Germinal center (tissue), 1 donor: ENCODE measurements at regions not wholly inside any gene's neighbourhood (a gene's known extent, or its start where the extent isn't known, plus 50 kb on each side); places are given as distances from the start of the nearest gene placed in this dataset.
"Not testable (repeated sequence)": the region's sequence is repeated elsewhere in the genome, so short reads cannot be mapped to it uniquely, and the experiment has no call there.

ENCODE experiments used
- DNase-seq: peaks from one replicate; pipeline ENCODE4 v3.0.0; 2012; ENCODE audit warnings: mixed read lengths, low spot score

- not testable (repeated sequence) for DNase-seq
Measured at GRCh38 chr5:159502116-159502515, 171.8 kb upstream of the IL12B start.

- DNase-seq, result no peak
Measured at GRCh38 chr5:159503236-159503635, 172.9 kb upstream of the IL12B start.

GRCh38 chr5:159504106-159504856, 174.0 kb upstream of the IL12B start:
- no peak for DNase-seq

- no peak for DNase-seq
Measured at GRCh38 chr5:159504857-159505304, 174.6 kb upstream of the IL12B start.

GRCh38 chr5:159507055-159507454, 176.8 kb upstream of the IL12B start:
- DNase-seq, result no peak

GRCh38 chr5:159507661-159508060, 177.4 kb upstream of the IL12B start:
- DNase-seq, result no peak

GRCh38 chr5:159508344-159508743, 178.1 kb upstream of the IL12B start:
- DNase-seq, result no peak

GRCh38 chr5:159509002-159509660, 178.8 kb upstream of the IL12B start:
- no peak for DNase-seq

GRCh38 chr5:159510282-159510681, 180.0 kb upstream of the IL12B start:
- no peak for DNase-seq

- no peak for DNase-seq
Measured at GRCh38 chr5:159511570-159511969, 181.3 kb upstream of the IL12B start.

- DNase-seq, result no peak
Measured at GRCh38 chr5:159512064-159512463, 181.8 kb upstream of the IL12B start.

- DNase-seq, result no peak
Measured at GRCh38 chr5:159514229-159514810, 184.0 kb upstream of the IL12B start.

GRCh38 chr5:159515197-159515596, 184.9 kb upstream of the IL12B start:
- DNase-seq, result no peak

- DNase-seq, result peak; percentile 75
Measured at GRCh38 chr5:159515909-159516415, 185.7 kb upstream of the IL12B start.

- DNase-seq, result no peak
Measured at GRCh38 chr5:159518371-159518770, 188.1 kb upstream of the IL12B start.

- no peak for DNase-seq
Measured at GRCh38 chr5:159519365-159519764, 189.1 kb upstream of the IL12B start.

- DNase-seq, result no peak
Measured at GRCh38 chr5:159522841-159523240, 192.6 kb upstream of the IL12B start.

- DNase-seq, result not testable (repeated sequence)
Measured at GRCh38 chr5:159524279-159524678, 194.0 kb upstream of the IL12B start.

- no peak for DNase-seq
Measured at GRCh38 chr5:159525117-159525516, 194.8 kb upstream of the IL12B start.

- no peak for DNase-seq
Measured at GRCh38 chr5:159527546-159528254, 197.4 kb upstream of the IL12B start.

- no peak for DNase-seq
Measured at GRCh38 chr5:159531554-159532105, 201.3 kb upstream of the IL12B start.

- no peak for DNase-seq
Measured at GRCh38 chr5:159533197-159533596, 202.9 kb upstream of the IL12B start.
